GM18907 (cell line): ENCODE measurements at regions not wholly inside any gene's neighbourhood (a gene's known extent, or its start where the extent isn't known, plus 50 kb on each side); places are given as distances from the start of the nearest gene placed in this dataset.

Experiments used
- ATAC-seq: cut with Tn5 transposase; IDR thresholded peaks from one replicate; pipeline ENCODE4 v1.9.1; 2021; ENCODE audit warnings: mild to moderate bottlenecking, moderate library complexity; ENCODE audit not compliant: unreplicated experiment

- ATAC-seq = no peak
Observed at GRCh38 chr2:19664646-19665045, 237.1 kb downstream of the TTC32 start.

- ATAC-seq = no peak
Observed at GRCh38 chr2:19659024-19659792, 242.6 kb downstream of the TTC32 start.

- ATAC-seq = no peak
Observed at GRCh38 chr2:19656011-19656410, 245.8 kb downstream of the TTC32 start.

- ATAC-seq = no peak
Observed at GRCh38 chr2:19654310-19655090, 247.3 kb downstream of the TTC32 start.

- ATAC-seq = no peak
Observed at GRCh38 chr2:19653509-19653908, 248.3 kb downstream of the TTC32 start.

GRCh38 chr2:19652811-19653210, 249.0 kb downstream of the TTC32 start:
- no peak for ATAC-seq

- no peak for ATAC-seq
Observed at GRCh38 chr2:19651466-19651865, 250.3 kb downstream of the TTC32 start.

GRCh38 chr2:19649785-19650380, 251.9 kb downstream of the TTC32 start:
- no peak for ATAC-seq

- ATAC-seq = no peak
Observed at GRCh38 chr2:19649142-19649541, 252.6 kb downstream of the TTC32 start.

- no peak for ATAC-seq
Observed at GRCh38 chr2:19648583-19648982, 253.2 kb downstream of the TTC32 start.

GRCh38 chr2:19646987-19647386, 254.8 kb downstream of the TTC32 start:
- no peak for ATAC-seq

GRCh38 chr2:19644763-19645162, 257.0 kb downstream of the TTC32 start:
- ATAC-seq = no peak

GRCh38 chr2:19643117-19643518, 258.7 kb downstream of the TTC32 start:
- peak; percentile 78 for ATAC-seq

GRCh38 chr2:19642501-19642900, 259.3 kb downstream of the TTC32 start:
- no peak for ATAC-seq

GRCh38 chr2:19635951-19636510, 265.8 kb downstream of the TTC32 start:
- ATAC-seq = no peak

- ATAC-seq = no peak
Observed at GRCh38 chr2:19632403-19632991, 269.3 kb downstream of the TTC32 start.

GRCh38 chr2:19631871-19632270, 269.9 kb downstream of the TTC32 start:
- ATAC-seq = no peak

GRCh38 chr2:19630921-19631320, 270.9 kb downstream of the TTC32 start:
- ATAC-seq = no peak

GRCh38 chr2:19627359-19627758, 268.9 kb upstream of the OSR1 start:
- ATAC-seq = no peak

- no peak for ATAC-seq
Observed at GRCh38 chr2:19623488-19623887, 265.1 kb upstream of the OSR1 start.

- no peak for ATAC-seq
Observed at GRCh38 chr2:19617257-19617848, 258.9 kb upstream of the OSR1 start.
